SJSA1 (cell line): ENCODE measurements at regions not wholly inside any gene's neighbourhood (a gene's known extent, or its start where the extent isn't known, plus 50 kb on each side); places are given as distances from the start of the nearest gene placed in this dataset.

Experiments
- DNase-seq, 2 experiments: peaks; one replicate each; pipeline ENCODE4 v3.0.0-alpha.2; 2015 to 2020; ENCODE audit warnings: low spot score in 2 of 2, low read depth in 1 of 2
- H3K27ac ChIP-seq: fragments of 250-450 bp; sonication (Bioruptor Pico); 2 replicates; pipeline ENCODE4 v1.5.1; 2020; ENCODE audit warnings: mild to moderate bottlenecking, moderate library complexity
- H3K27me3 ChIP-seq: fragments of 250-450 bp; sonication (Bioruptor Pico); replicated peaks from 2 replicates; pipeline ENCODE4 v1.5.1; 2020; ENCODE audit warnings: mild to moderate bottlenecking, moderate library complexity
- H3K36me3 ChIP-seq: fragments of 250-450 bp; sonication (Bioruptor Pico); 2 replicates; pipeline ENCODE4 v1.5.1; 2020; ENCODE audit warnings: mild to moderate bottlenecking
- H3K4me1 ChIP-seq: fragments of 250-450 bp; sonication (Bioruptor Pico); replicated peaks from 2 replicates; pipeline ENCODE4 v1.6.1; 2021; ENCODE audit warnings: mild to moderate bottlenecking
- H3K4me3 ChIP-seq: fragments of 250-450 bp; sonication (Bioruptor Pico); 2 replicates; pipeline ENCODE4 v1.5.1; 2020; ENCODE audit warnings: mild to moderate bottlenecking
- H3K9me3 ChIP-seq: fragments of 250-450 bp; sonication (Bioruptor Pico); replicated peaks from 2 replicates; pipeline ENCODE4 v1.5.1; 2020; ENCODE audit warnings: mild to moderate bottlenecking

DNA sequence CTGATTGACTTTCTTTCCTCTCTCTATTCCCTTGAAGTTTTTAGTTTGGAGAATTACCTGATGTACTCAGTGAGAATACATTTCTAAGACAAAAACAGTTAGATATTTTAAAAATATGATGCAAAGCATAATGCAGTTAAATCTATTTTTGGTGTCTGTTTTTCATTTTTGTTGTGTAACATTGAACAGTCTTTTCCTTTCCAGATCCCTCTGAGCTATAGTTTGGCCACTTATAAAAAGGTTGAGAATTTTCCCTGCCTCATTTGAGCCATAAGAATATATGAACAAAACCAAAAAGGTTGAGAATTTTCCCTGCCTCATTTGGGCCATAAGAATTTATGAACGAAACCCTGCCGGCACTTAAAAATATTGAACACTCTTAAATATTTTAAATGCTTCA is 57.0 kb upstream of the IPO5 start:
- Histone ChIP-seq H3K27me3 (no peaks in the 10 kb centered on the region), H3K4me3 (no peak overlapping the region), H3K9me3 (no peaks in the 10 kb centered on the region), H3K27ac (no peak overlapping the region), H3K36me3 (no peaks in the 10 kb centered on the region), H3K4me1 (peaks cover 7% of the 10 kb centered on the region)
- no peak for DNase-seq

DNA sequence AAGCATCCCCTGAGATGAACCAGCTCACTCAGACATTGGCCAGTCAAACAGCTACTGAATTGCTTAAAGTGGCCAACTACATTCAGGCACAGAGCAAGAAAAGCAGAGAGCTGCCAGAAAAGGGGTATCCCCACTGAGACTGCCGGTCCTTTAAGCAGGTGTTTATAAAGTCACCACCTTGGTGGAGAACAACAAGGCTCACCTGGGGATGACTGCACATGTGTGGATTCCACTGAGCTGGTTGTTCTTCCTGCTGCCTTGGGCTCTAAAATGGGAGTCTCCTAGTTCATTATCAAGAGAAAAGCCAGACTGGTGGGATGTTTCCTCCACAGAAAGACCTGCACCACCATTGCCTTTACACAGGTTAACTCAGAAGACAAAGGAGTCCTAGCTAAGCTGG is 51.8 kb upstream of the IPO5 start:
- H3K27ac ChIP-seq: no peak overlapping the region
- H3K36me3 ChIP-seq: no peaks in the 10 kb centered on the region
- H3K4me3 ChIP-seq: no peak overlapping the region
- H3K27me3 ChIP-seq: no peaks in the 10 kb centered on the region
- no peaks in the 10 kb centered on the region for H3K4me1 ChIP-seq
- H3K9me3 ChIP-seq: no peaks in the 10 kb centered on the region
- no peak for DNase-seq
